Spleen (tissue), 11 donors: ENCODE measurements at regions not wholly inside any gene's neighbourhood (a gene's known extent, or its start where the extent isn't known, plus 50 kb on each side); places are given as distances from the start of the nearest gene placed in this dataset.

Experiments
- DNase-seq: peaks from one replicate; pipeline ENCODE4 v3.0.0-alpha.2; 2020
- H3K27ac ChIP-seq, 8 donors: fragments of 200-600 bp; sonication (generic) in 7 of 8; 1 replicate in 4 of 8; 2 replicates in 4 of 8; pipeline versions ENCODE4 v1.5.0 to v1.8.0; 2016 to 2021; ENCODE audit warnings: inconsistent platforms in 4 of 8, mild to moderate bottlenecking in 4 of 8, moderate library complexity in 1 of 8
- H3K27me3 ChIP-seq, 7 donors: fragments of 200-600 bp; sonication (generic) in 6 of 7; replicated peaks in 1 of 7; 1 replicate in 4 of 7; 2 replicates in 3 of 7; pipeline versions ENCODE4 v1.5.0 to v1.8.0; 2016 to 2021; ENCODE audit warnings: inconsistent platforms in 3 of 7, mild to moderate bottlenecking in 1 of 7
- H3K36me3 ChIP-seq, 6 donors: fragments of 200-600 bp; sonication (generic) in 5 of 6; 1 replicate in 4 of 6; 2 replicates in 2 of 6; pipeline versions ENCODE4 v1.5.0 to v1.8.0; 2016 to 2021; ENCODE audit warnings: inconsistent platforms in 2 of 6
- H3K4me1 ChIP-seq, 6 donors: fragments of 200-600 bp; sonication (generic) in 5 of 6; 1 replicate in 3 of 6; 2 replicates in 3 of 6; pipeline versions ENCODE4 v1.5.0 to v1.8.0; 2016 to 2021; ENCODE audit warnings: inconsistent platforms in 3 of 6
- H3K4me3 ChIP-seq, 8 donors: fragments of 200-600 bp; sonication (generic) in 7 of 8; 1 replicate in 4 of 8; 2 replicates in 4 of 8; pipeline versions ENCODE4 v1.5.0 to v1.8.0; 2016 to 2021; ENCODE audit warnings: inconsistent platforms in 4 of 8, mild to moderate bottlenecking in 4 of 8, moderate library complexity in 2 of 8
- H3K9me3 ChIP-seq, 8 donors: fragments of 200-600 bp; sonication (generic) in 7 of 8; 1 replicate in 4 of 8; 2 replicates in 4 of 8; pipeline versions ENCODE4 v1.5.0 to v1.8.0; 2016 to 2021; ENCODE audit warnings: inconsistent platforms in 4 of 8
- POLR2A ChIP-seq, 3 donors: fragments of 450-650 bp; IDR thresholded peaks; one replicate each; pipeline ENCODE4 v1.5.1; 2017; ENCODE audit warnings: antibody characterized with exemption in 3 of 3, mild to moderate bottlenecking in 1 of 3
- POLR2AphosphoS5 ChIP-seq, 3 donors: sonication (generic); formaldehyde crosslinking; IDR thresholded peaks; one replicate each; pipeline ENCODE4 v1.5.1; 2017; ENCODE audit warnings: antibody characterized with exemption in 3 of 3
- WGBS, 5 donors: extraction: QIAGEN DNeasy Blood & Tissue Kit in 3 of 5; methylation state at CpG; one replicate each; pipeline versions ENCODE4 v1.1.5 to v1.1.7; 2013 to 2018; 5-methylcytosine and 5-hydroxymethylcytosine counted together
- intact Hi-C: fragments of 100-400 bp; cut with DNase I; formaldehyde crosslinking; loops from one replicate; pipeline ENCODE4 v1.15.0; 2023; ENCODE audit warnings: low total_unique reads
- TF ChIP-seq, protein P1 (sequence below), 11 experiments: fragments of 200-600 bp in 7 of 11; fragments of 450-650 bp in 4 of 11; sonication (generic) in 4 of 11; IDR thresholded peaks in 8 of 11; conservative IDR thresholded peaks in 3 of 11; 1 replicate in 7 of 11; 2 replicates in 4 of 11; pipeline versions ENCODE4 v1.4.0 to v1.8.0; 2016 to 2021; ENCODE audit warnings: antibody characterized with exemption in 11 of 11, inconsistent platforms in 4 of 11, mild to moderate bottlenecking in 1 of 11
- donor health status: healthy with polysubstance abuse.
- donor health status: DM: no; HTN: no; CAD: no; lungs with moderate emphysema.
- donor health status: DM: no; HTN: no; CAD: no.
- donor health status: Bipolar disorder and iron deficiency.
- donor health status: healthy.
- donor health status: DM: no; HTN: no; CAD: no.
- donor health status: DM: yes; HTN: yes; CAD: no.

DNA sequence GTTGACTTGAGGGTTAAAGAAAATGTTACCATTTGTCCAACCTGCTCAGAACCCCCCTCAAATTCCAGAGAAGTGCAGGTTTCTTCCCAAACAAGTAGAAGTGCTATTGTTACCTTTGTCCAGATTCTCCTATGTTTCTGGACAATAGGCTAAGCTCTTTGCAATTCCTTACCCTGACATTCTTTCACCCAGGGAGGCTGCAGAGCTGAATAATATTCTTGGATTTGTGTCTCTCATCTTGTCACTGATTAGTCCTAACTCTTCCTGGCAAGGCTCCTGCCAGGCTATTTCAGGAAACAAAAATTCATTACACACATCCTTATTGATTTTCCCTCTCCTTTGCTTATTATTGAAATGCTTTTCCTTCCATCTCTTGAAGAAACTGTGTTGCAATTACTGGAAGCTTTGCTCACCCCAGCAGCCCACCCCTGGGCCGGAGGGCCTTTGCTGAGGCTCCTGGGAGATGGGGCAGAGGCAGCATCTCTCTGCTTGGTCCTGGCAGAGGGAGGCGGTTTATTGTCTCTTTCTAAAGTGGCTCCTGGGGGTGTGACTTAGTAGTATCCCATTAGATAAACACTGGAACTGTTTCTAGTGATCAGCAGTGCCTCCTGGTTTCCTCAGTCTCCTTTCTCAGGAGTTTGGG lies 207.5 kb upstream of the PELI2 start:
- Histone ChIP-seq H3K36me3 (no peaks in the 10 kb centered on the region), H3K4me1 (no peaks in the 10 kb centered on the region), H3K27me3 (no peaks in the 10 kb centered on the region), H3K27ac (no peak overlapping the region), H3K9me3 (no peaks in the 10 kb centered on the region), H3K4me3 (no peak overlapping the region)
- WGBS, 5 donors = 64 to 88% (median 80%) methylated on average over 2 of the region's 2 CpGs
- DNase-seq = no peak
- intact Hi-C loops = no loop called here
- TF ChIP-seq POLR2A (IDR thresholded peaks at IDR 0.05) (no peak), POLR2AphosphoS5 (IDR thresholded peaks at IDR 0.05) (no peak)
- TF ChIP-seq, protein P1, sequence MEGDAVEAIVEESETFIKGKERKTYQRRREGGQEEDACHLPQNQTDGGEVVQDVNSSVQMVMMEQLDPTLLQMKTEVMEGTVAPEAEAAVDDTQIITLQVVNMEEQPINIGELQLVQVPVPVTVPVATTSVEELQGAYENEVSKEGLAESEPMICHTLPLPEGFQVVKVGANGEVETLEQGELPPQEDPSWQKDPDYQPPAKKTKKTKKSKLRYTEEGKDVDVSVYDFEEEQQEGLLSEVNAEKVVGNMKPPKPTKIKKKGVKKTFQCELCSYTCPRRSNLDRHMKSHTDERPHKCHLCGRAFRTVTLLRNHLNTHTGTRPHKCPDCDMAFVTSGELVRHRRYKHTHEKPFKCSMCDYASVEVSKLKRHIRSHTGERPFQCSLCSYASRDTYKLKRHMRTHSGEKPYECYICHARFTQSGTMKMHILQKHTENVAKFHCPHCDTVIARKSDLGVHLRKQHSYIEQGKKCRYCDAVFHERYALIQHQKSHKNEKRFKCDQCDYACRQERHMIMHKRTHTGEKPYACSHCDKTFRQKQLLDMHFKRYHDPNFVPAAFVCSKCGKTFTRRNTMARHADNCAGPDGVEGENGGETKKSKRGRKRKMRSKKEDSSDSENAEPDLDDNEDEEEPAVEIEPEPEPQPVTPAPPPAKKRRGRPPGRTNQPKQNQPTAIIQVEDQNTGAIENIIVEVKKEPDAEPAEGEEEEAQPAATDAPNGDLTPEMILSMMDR (IDR thresholded peaks at IDR 0.05 in 8 of 11, conservative IDR thresholded peaks at IDR 0.05 in 3 of 11) = no peak

DNA sequence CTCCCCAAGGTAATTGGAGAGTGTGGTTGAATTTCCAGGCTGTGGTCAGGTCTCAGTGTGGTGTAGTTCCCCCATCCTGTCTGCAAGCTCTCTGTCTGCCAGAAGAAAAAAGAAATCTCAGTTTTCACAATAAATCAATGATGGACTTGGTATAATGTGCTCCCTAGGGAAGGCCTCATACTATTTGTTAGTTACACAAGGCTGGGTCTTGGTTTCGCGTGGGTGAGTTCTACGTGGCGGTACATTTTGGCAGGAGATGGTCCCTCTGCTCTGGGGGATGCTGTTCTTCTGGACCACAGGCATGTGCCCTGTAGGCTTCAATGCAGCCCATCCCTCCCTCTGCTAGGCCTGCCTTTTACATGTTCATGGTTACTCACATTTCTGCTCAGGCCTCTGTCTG lies 206.4 kb upstream of the PELI2 start:
- H3K27me3 ChIP-seq = no peaks in the 10 kb centered on the region
- TF ChIP-seq POLR2AphosphoS5 (IDR thresholded peaks at IDR 0.05) (no peak), POLR2A (IDR thresholded peaks at IDR 0.05) (no peak)
- TF ChIP-seq, protein P1 (IDR thresholded peaks at IDR 0.05 in 8 of 11, conservative IDR thresholded peaks at IDR 0.05 in 3 of 11) = no peak
- no peaks in the 10 kb centered on the region for H3K4me1 ChIP-seq
- peaks cover 0 to 5% (median 0%) of the 10 kb centered on the region in 8 donors for H3K9me3 ChIP-seq
- no peak overlapping the region for H3K27ac ChIP-seq
- H3K4me3 ChIP-seq = no peak overlapping the region
- WGBS, 5 donors = 89 to 92% (median 91%) methylated on average over 4 of the region's 4 CpGs
- DNase-seq = no peak
- intact Hi-C loops = no loop called here
- no peaks in the 10 kb centered on the region for H3K36me3 ChIP-seq

DNA sequence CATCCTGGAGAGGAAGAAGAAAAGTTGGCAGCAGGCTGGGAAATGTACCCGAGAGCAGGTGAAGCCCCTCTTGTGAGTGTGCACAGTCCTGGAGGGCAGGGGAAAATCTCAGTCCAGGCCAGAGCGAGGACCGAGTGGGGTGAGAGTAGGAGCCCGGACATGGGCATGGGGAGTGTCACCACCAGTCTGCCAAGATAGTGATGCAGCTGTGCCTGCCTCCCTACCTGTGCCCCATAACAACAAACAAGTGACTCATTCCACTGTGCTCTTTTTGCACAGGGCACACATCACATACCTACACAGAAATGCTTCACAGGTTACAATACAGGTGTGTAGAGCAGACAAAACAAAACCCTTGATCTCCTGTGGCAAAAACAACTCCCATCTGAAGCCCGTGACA lies 205.9 kb upstream of the PELI2 start:
- TF ChIP-seq POLR2A (IDR thresholded peaks at IDR 0.05) = no peak
- TF ChIP-seq, protein P1 (IDR thresholded peaks at IDR 0.05 in 8 of 11, conservative IDR thresholded peaks at IDR 0.05 in 3 of 11) = no peak
- no peak for TF ChIP-seq POLR2AphosphoS5 (IDR thresholded peaks at IDR 0.05)
- Histone ChIP-seq H3K4me1 (no peaks in the 10 kb centered on the region), H3K36me3 (no peaks in the 10 kb centered on the region), H3K9me3 (peaks cover 0 to 5% (median 0%) of the 10 kb centered on the region in 8 donors), H3K27me3 (no peaks in the 10 kb centered on the region), H3K4me3 (no peak overlapping the region), H3K27ac (no peak overlapping the region)
- intact Hi-C loops = no loop called here
- no peak for DNase-seq
- WGBS, 5 donors = 93 to 97% (median 93%) methylated on average over 5 of the region's 5 CpGs

DNA sequence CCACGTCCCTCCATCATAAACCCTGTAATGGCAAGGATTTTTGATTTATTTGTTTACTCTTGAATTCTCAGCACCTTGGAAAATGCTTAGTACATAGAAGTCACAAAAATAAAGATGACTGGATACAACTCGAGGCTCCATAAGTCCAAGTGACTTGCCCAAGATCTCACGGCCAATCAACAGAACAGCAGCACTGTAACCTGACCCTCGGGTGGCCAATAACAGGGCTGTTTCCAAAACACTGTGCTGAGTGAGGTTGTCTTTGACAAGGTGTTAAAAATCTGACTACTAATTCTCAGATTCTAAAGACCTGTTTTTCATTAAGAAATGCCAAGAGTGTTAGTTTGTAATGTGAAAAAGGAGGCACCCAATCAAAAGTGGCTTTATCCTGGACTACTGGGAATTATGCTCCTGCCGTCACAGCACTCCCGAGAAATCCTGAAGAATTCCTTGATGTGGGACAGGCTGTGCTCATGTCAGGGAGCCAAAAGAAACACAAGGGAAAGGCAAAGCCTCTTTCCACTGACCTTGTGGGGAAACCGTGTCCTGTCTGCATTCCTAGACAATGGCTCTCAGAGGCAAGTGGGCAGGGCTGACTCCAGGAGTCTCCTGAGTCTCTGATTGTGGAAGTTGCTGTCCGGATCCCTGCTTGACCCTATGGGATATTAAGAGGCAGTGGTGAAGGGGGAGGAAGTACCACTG lies 204.7 kb upstream of the PELI2 start:
- intact Hi-C loops = no loop called here
- Histone ChIP-seq H3K36me3 (no peaks in the 10 kb centered on the region), H3K27me3 (no peaks in the 10 kb centered on the region), H3K27ac (no peak overlapping the region), H3K9me3 (peaks cover 0 to 5% (median 0%) of the 10 kb centered on the region in 8 donors), H3K4me3 (no peak overlapping the region), H3K4me1 (no peaks in the 10 kb centered on the region)
- WGBS, 5 donors = 57 to 74% (median 67%) methylated on average over 8 of the region's 8 CpGs
- DNase-seq = no peak
- TF ChIP-seq POLR2A (IDR thresholded peaks at IDR 0.05) = no peak
- peak in 1 of 3 donors; percentile 19 for TF ChIP-seq POLR2AphosphoS5 (IDR thresholded peaks at IDR 0.05)
